ENCODE measurements at regions not wholly inside any gene's neighbourhood (a gene's known extent, or its start where the extent isn't known, plus 50 kb on each side); places are given as distances from the start of the nearest gene placed in this dataset.

- DNase-seq, result no peak
Measured at GRCh38 chr4:66667249-66667648, 878.1 kb downstream of the CENPC start.

GRCh38 chr4:66662620-66663019 lies 882.7 kb downstream of the CENPC start:
- DNase-seq, result no peak

GRCh38 chr4:66658809-66659208 lies 886.5 kb downstream of the CENPC start:
- no peak for DNase-seq

- no peak for DNase-seq
Measured at GRCh38 chr4:66655505-66655904, 889.8 kb downstream of the CENPC start.

GRCh38 chr4:66653937-66654336 lies 891.4 kb downstream of the CENPC start:
- DNase-seq, result no peak

- DNase-seq, result no peak
Measured at GRCh38 chr4:66649236-66649635, 896.1 kb downstream of the CENPC start.

GRCh38 chr4:66647926-66648325 lies 897.4 kb downstream of the CENPC start:
- no peak for DNase-seq

GRCh38 chr4:66647476-66647875 lies 897.8 kb downstream of the CENPC start:
- DNase-seq, result no peak

- no peak for DNase-seq
Measured at GRCh38 chr4:66640233-66640990, 904.9 kb downstream of the CENPC start.

GRCh38 chr4:66639361-66639760 lies 905.9 kb downstream of the CENPC start:
- DNase-seq, result no peak

GRCh38 chr4:66636349-66636748 lies 909.0 kb downstream of the CENPC start:
- no peak for DNase-seq

GRCh38 chr4:66633477-66633876 lies 911.8 kb downstream of the CENPC start:
- DNase-seq, result no peak

- no peak for DNase-seq
Measured at GRCh38 chr4:66629927-66630326, 915.4 kb downstream of the CENPC start.

- no peak for DNase-seq
Measured at GRCh38 chr4:66628146-66628545, 917.2 kb downstream of the CENPC start.

- no peak for DNase-seq
Measured at GRCh38 chr4:66625480-66625879, 919.8 kb downstream of the CENPC start.

- DNase-seq, result no peak
Measured at GRCh38 chr4:66613591-66613990, 931.7 kb downstream of the CENPC start.

- DNase-seq, result no peak
Measured at GRCh38 chr4:66609014-66609413, 936.3 kb downstream of the CENPC start.

- DNase-seq, result no peak
Measured at GRCh38 chr4:66606908-66607307, 936.6 kb upstream of the EPHA5 start.

GRCh38 chr4:66606215-66606614 lies 935.9 kb upstream of the EPHA5 start:
- no peak for DNase-seq

- DNase-seq, result no peak
Measured at GRCh38 chr4:66604192-66604591, 933.9 kb upstream of the EPHA5 start.

GRCh38 chr4:66602622-66603021 lies 932.3 kb upstream of the EPHA5 start:
- no peak for DNase-seq

GRCh38 chr4:66591968-66592367 lies 921.7 kb upstream of the EPHA5 start:
- DNase-seq, result no peak

- no peak for DNase-seq
Measured at GRCh38 chr4:66590488-66591215, 920.4 kb upstream of the EPHA5 start.

- DNase-seq, result no peak
Measured at GRCh38 chr4:66589183-66589582, 918.9 kb upstream of the EPHA5 start.

- DNase-seq, result no peak
Measured at GRCh38 chr4:66585767-66586166, 915.5 kb upstream of the EPHA5 start.
